ENCODE measurements at regions not wholly inside any gene's neighbourhood (a gene's known extent, or its start where the extent isn't known, plus 50 kb on each side); places are given as distances from the start of the nearest gene placed in this dataset.
A peak's percentile ranks its signal among the peaks of the same experiment; 100 is the strongest.
"Not testable (repeated sequence)": the region's sequence is repeated elsewhere in the genome, so short reads cannot be mapped to it uniquely, and the experiment has no call there.

- ATAC-seq (no peak), DNase-seq (no peak), FAIRE-seq (no peak)
- Histone ChIP-seq H3K9me3 (no peaks in the 10 kb centered on the region), H3K4me3 (no peak overlapping the region), H3K27me3 (no peaks in the 10 kb centered on the region), H3K27ac (no peak overlapping the region), H3K4me1 (peaks cover 0 to 5% (median 4%) of the 10 kb centered on the region in 3 donors), H3K36me3 (no peaks in the 10 kb centered on the region)
- TF ChIP-seq CTCF (IDR thresholded peaks at IDR 0.05): no peak
- WGBS, 2 donors: 75 to 78% methylated on average over 2 of the region's 2 CpGs
- intact Hi-C loops (cut with DNase I): no loop called here
Measured at GRCh38 chr17:63042256-63042812, 76.3 kb downstream of the TANC2 start.

- H3K9me3 ChIP-seq; H3K4me1 ChIP-seq; intact Hi-C loops (cut with DNase I); FAIRE-seq; DNase-seq; H3K4me3 ChIP-seq; ATAC-seq; H3K36me3 ChIP-seq; H3K27me3 ChIP-seq; H3K27ac ChIP-seq: not testable (repeated sequence)
- WGBS, 2 donors: 94 to 95% methylated on average over 2 of the region's 2 CpGs
Measured at GRCh38 chr17:63057560-63057959, 91.5 kb downstream of the TANC2 start.

GRCh38 chr17:63066158-63066813 is 100.3 kb downstream of the TANC2 start:
- WGBS, 2 donors: 93 to 97% methylated on average over 4 of the region's 4 CpGs
- Histone ChIP-seq H3K4me1 (no peaks in the 10 kb centered on the region), H3K4me3 (no peak overlapping the region), H3K9me3 (no peaks in the 10 kb centered on the region), H3K36me3 (no peaks in the 10 kb centered on the region), H3K27ac (no peak overlapping the region), H3K27me3 (no peaks in the 10 kb centered on the region)
- no peak for TF ChIP-seq CTCF (IDR thresholded peaks at IDR 0.05)
- FAIRE-seq: no peak
- intact Hi-C loops (cut with DNase I): no loop called here
- ATAC-seq: no peak
- DNase-seq: peak in 1 of 6 donors; percentile 23

GRCh38 chr17:63069245-63069644 is 103.2 kb downstream of the TANC2 start:
- H3K27ac ChIP-seq: no peak overlapping the region
- no peaks in the 10 kb centered on the region for H3K4me1 ChIP-seq
- 79 to 84% methylated on average over 1 of the region's 1 CpG for WGBS, 2 donors
- H3K27me3 ChIP-seq: no peaks in the 10 kb centered on the region
- no peaks in the 10 kb centered on the region for H3K36me3 ChIP-seq
- no peak for ATAC-seq
- no peak for TF ChIP-seq CTCF (IDR thresholded peaks at IDR 0.05)
- no peak overlapping the region for H3K4me3 ChIP-seq
- intact Hi-C loops (cut with DNase I): no loop called here
- FAIRE-seq: no peak
- H3K9me3 ChIP-seq: no peaks in the 10 kb centered on the region
- no peak for DNase-seq

- intact Hi-C loops (cut with DNase I): no loop called here
- no peaks in the 10 kb centered on the region for H3K9me3 ChIP-seq
- no peaks in the 10 kb centered on the region for H3K27me3 ChIP-seq
- 95 to 98% methylated on average over 1 of the region's 1 CpG for WGBS, 2 donors
- H3K4me1 ChIP-seq: no peaks in the 10 kb centered on the region
- H3K36me3 ChIP-seq: no peaks in the 10 kb centered on the region
- no peak overlapping the region for H3K27ac ChIP-seq
- no peak for ATAC-seq
- no peak overlapping the region for H3K4me3 ChIP-seq
- no peak for FAIRE-seq
- no peak for TF ChIP-seq CTCF (IDR thresholded peaks at IDR 0.05)
- DNase-seq: no peak
Measured at GRCh38 chr17:63070031-63070430, 104.0 kb downstream of the TANC2 start.
